Small intestine (tissue), 7 donors: ENCODE measurements at regions not wholly inside any gene's neighbourhood (a gene's known extent, or its start where the extent isn't known, plus 50 kb on each side); places are given as distances from the start of the nearest gene placed in this dataset.

ENCODE experiments used
- DNase-seq, 2 donors: peaks; one replicate each; pipeline versions ENCODE4 v3.0.0 to v3.0.0-alpha.2; 2013
- FAIRE-seq: peaks from 2 replicates; lab custom pipeline; 2012; peaks lifted over from hg19 to GRCh38; lab: Jason Lieb, UNC
- H3K27ac ChIP-seq, 3 donors: one replicate each; pipeline ENCODE4 v1.5.1; 2013; ENCODE audit warnings: low read length in 2 of 3, mild to moderate bottlenecking in 2 of 3, control low read depth in 1 of 3, inconsistent platforms in 1 of 3, low read depth in 1 of 3, moderate library complexity in 1 of 3
- H3K27me3 ChIP-seq, 3 donors: one replicate each; pipeline ENCODE4 v1.6.1; 2013; ENCODE audit warnings: low read length in 3 of 3, inconsistent platforms in 1 of 3; ENCODE audit not compliant: control insufficient read depth in 3 of 3, insufficient read depth in 3 of 3
- H3K36me3 ChIP-seq, 3 donors: one replicate each; pipeline ENCODE4 v1.6.1; 2013; ENCODE audit warnings: low read length in 3 of 3, inconsistent platforms in 1 of 3, low read depth in 1 of 3, mild to moderate bottlenecking in 1 of 3, moderate library complexity in 1 of 3; ENCODE audit not compliant: control insufficient read depth in 3 of 3, insufficient read depth in 2 of 3
- H3K4me1 ChIP-seq, 3 donors: one replicate each; pipeline ENCODE4 v1.6.1; 2013; ENCODE audit warnings: low read length in 2 of 3, inconsistent platforms in 1 of 3, low read depth in 1 of 3, mild to moderate bottlenecking in 1 of 3, moderate library complexity in 1 of 3; ENCODE audit not compliant: control insufficient read depth in 3 of 3, insufficient read depth in 2 of 3
- H3K4me3 ChIP-seq, 3 donors: one replicate each; pipeline ENCODE4 v1.5.1; 2013; ENCODE audit warnings: low read length in 3 of 3, control low read depth in 1 of 3, inconsistent platforms in 1 of 3, low read depth in 1 of 3, mild to moderate bottlenecking in 1 of 3, moderate library complexity in 1 of 3
- H3K9me3 ChIP-seq, 2 donors: one replicate each; pipeline ENCODE4 v1.6.1; 2013; ENCODE audit warnings: low read depth in 1 of 2, low read length in 1 of 2; ENCODE audit not compliant: control insufficient read depth in 2 of 2, insufficient read depth in 1 of 2
- WGBS, 3 donors: extraction: QIAGEN DNeasy Blood & Tissue Kit; methylation state at CpG; one replicate each; pipeline ENCODE4 v1.1.7; 2013; 5-methylcytosine and 5-hydroxymethylcytosine counted together
- donor health status: healthy with polysubstance abuse.
- donor health status: control.
- donor health status: control.
- donor health status: Bipolar disorder and iron deficiency.
- donor health status: healthy.

GRCh38 chr2:129876541-129876940, 102.9 kb upstream of the RAB6C start:
- WGBS, 3 donors: 66 to 72% (median 71%) methylated on average over 7 of the region's 7 CpGs
- peak overlapping the region in 2 of 3 donors; percentile 51 to 92 for H3K4me3 ChIP-seq
- DNase-seq: no peak
- no peaks in the 10 kb centered on the region for H3K9me3 ChIP-seq
- H3K27me3 ChIP-seq: no peaks in the 10 kb centered on the region
- no peak for FAIRE-seq
- H3K27ac ChIP-seq: peak overlapping the region in 1 of 3 donors; percentile 84
- H3K4me1 ChIP-seq: peaks cover 3 to 4% (median 3%) of the 10 kb centered on the region in 3 donors
- H3K36me3 ChIP-seq: no peaks in the 10 kb centered on the region

GRCh38 chr2:129877289-129877741, 102.2 kb upstream of the RAB6C start:
- FAIRE-seq (no peak), DNase-seq (peak; percentile 85 to 94)
- Histone ChIP-seq H3K27ac (peak overlapping the region in 2 of 3 donors; percentile 84 to 85), H3K9me3 (no peaks in the 10 kb centered on the region), H3K36me3 (no peaks in the 10 kb centered on the region), H3K4me1 (peaks cover 3 to 4% (median 3%) of the 10 kb centered on the region in 3 donors), H3K4me3 (peak overlapping the region; percentile 51 to 92 (median 55)), H3K27me3 (no peaks in the 10 kb centered on the region)
- 0 to 1% (median 1%) methylated on average over 16 to 19 of the region's 20 CpGs for WGBS, 3 donors

GRCh38 chr2:129877795-129878775, 101.4 kb upstream of the RAB6C start:
- Histone ChIP-seq H3K4me1 (peaks cover 3 to 4% (median 3%) of the 10 kb centered on the region in 3 donors), H3K27me3 (no peaks in the 10 kb centered on the region), H3K36me3 (no peaks in the 10 kb centered on the region), H3K4me3 (peak overlapping the region; percentile 11 to 53 (median 51)), H3K9me3 (no peaks in the 10 kb centered on the region), H3K27ac (peak overlapping the region in 1 of 3 donors; percentile 30)
- no peak for FAIRE-seq
- peak; percentile 8 to 62 for DNase-seq
- WGBS, 3 donors: 28 to 39% (median 35%) methylated on average over 34 to 50 of the region's 50 CpGs

GRCh38 chr2:129879614-129880180, 99.8 kb upstream of the RAB6C start:
- no peak for DNase-seq
- 83 to 89% (median 86%) methylated on average over 9 of the region's 9 CpGs for WGBS, 3 donors
- Histone ChIP-seq H3K36me3 (no peaks in the 10 kb centered on the region), H3K9me3 (no peaks in the 10 kb centered on the region), H3K4me3 (no peak overlapping the region), H3K27me3 (peaks cover 0 to 2% (median 0%) of the 10 kb centered on the region in 3 donors), H3K4me1 (peaks cover 3 to 4% (median 3%) of the 10 kb centered on the region in 3 donors), H3K27ac (no peak overlapping the region)
- FAIRE-seq: no peak

- Histone ChIP-seq H3K4me3 (no peak overlapping the region), H3K9me3 (no peaks in the 10 kb centered on the region), H3K4me1 (peaks cover 3 to 4% (median 3%) of the 10 kb centered on the region in 3 donors), H3K36me3 (no peaks in the 10 kb centered on the region), H3K27me3 (peaks cover 0 to 2% (median 0%) of the 10 kb centered on the region in 3 donors), H3K27ac (no peak overlapping the region)
- DNase-seq (no peak), FAIRE-seq (no peak)
- 90 to 94% (median 94%) methylated on average over 5 of the region's 5 CpGs for WGBS, 3 donors
Measured at GRCh38 chr2:129880309-129880708, 99.2 kb upstream of the RAB6C start.

GRCh38 chr2:129880971-129881370, 98.5 kb upstream of the RAB6C start:
- FAIRE-seq (no peak), DNase-seq (no peak)
- no peaks in the 10 kb centered on the region for H3K36me3 ChIP-seq
- 86 to 93% (median 89%) methylated on average over 6 of the region's 6 CpGs for WGBS, 3 donors
- no peak overlapping the region for H3K4me3 ChIP-seq
- peaks cover 0 to 3% (median 2%) of the 10 kb centered on the region in 3 donors for H3K27me3 ChIP-seq
- H3K4me1 ChIP-seq: peaks cover 3 to 4% (median 3%) of the 10 kb centered on the region in 3 donors
- H3K27ac ChIP-seq: no peak overlapping the region
- no peaks in the 10 kb centered on the region for H3K9me3 ChIP-seq

- H3K27ac ChIP-seq: no peak overlapping the region
- no peak for DNase-seq
- H3K9me3 ChIP-seq: no peaks in the 10 kb centered on the region
- no peak overlapping the region for H3K4me3 ChIP-seq
- H3K36me3 ChIP-seq: no peaks in the 10 kb centered on the region
- peaks cover 0 to under 1% (median 0%) of the 10 kb centered on the region in 3 donors for H3K4me1 ChIP-seq
- 61 to 84% (median 75%) methylated on average over 4 of the region's 4 CpGs for WGBS, 3 donors
- peaks cover 0 to 3% (median 2%) of the 10 kb centered on the region in 3 donors for H3K27me3 ChIP-seq
- no peak for FAIRE-seq
Measured at GRCh38 chr2:129881786-129882396, 97.6 kb upstream of the RAB6C start.

- H3K27ac ChIP-seq: no peak overlapping the region
- 82 to 90% (median 88%) methylated on average over 6 of the region's 6 CpGs for WGBS, 3 donors
- no peaks in the 10 kb centered on the region for H3K36me3 ChIP-seq
- no peaks in the 10 kb centered on the region for H3K4me1 ChIP-seq
- H3K9me3 ChIP-seq: no peaks in the 10 kb centered on the region
- DNase-seq: no peak
- FAIRE-seq: no peak
- H3K27me3 ChIP-seq: peaks cover 0 to 5% (median 3%) of the 10 kb centered on the region in 3 donors
- no peak overlapping the region for H3K4me3 ChIP-seq
Measured at GRCh38 chr2:129882476-129882875, 97.0 kb upstream of the RAB6C start.
